ENCODE measurements at regions not wholly inside any gene's neighbourhood (a gene's known extent, or its start where the extent isn't known, plus 50 kb on each side); places are given as distances from the start of the nearest gene placed in this dataset.

DNA sequence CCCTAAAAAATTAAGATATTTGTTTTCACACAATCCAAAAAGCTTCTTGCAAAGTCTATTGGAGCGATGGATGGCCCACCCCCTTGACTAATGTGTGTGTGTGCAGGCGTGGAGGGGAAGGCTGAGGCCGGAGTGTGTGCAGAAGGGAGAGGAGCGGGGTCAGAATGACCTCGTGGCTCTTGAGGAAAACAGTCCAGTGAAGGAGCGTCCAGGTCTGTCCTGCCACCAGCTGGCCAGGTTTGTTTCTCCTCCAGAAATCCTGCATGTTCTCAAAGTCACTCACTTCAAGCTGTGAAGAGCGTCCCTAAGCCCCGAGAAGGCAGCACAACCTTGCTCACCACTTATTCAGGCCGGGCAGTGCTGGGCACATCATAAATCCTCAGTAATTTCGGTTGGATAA lies 69.5 kb upstream of the SSX2IP start:
- DNase-seq (ENCODE audit: low spot score), result no peak

DNA sequence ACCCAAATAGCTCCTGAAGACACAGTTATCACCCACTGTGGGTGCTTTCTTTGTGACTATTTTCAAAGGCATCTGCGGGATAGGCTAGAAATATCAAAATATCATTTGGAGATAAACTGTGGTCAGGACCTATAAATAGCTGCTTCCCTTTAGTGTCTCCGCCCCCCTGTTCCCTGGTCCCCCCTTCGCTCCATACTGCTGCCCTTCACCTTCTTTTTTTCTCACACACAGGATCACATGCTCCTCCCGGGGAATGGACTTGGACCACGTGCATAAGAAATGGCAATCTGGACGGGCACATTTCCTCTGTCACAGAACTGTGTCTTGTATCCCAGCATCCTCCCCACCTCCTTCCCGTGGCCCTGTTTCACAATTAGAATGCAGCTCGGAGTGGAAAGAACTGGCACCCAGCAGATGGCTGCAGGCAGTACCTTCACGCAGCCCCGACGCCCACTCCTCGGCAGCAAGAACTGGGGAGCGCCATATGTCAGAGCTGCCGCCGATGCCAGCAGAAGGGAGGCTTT lies 68.8 kb upstream of the SSX2IP start:
- peak; percentile 73 for DNase-seq (ENCODE audit: low spot score)

DNA sequence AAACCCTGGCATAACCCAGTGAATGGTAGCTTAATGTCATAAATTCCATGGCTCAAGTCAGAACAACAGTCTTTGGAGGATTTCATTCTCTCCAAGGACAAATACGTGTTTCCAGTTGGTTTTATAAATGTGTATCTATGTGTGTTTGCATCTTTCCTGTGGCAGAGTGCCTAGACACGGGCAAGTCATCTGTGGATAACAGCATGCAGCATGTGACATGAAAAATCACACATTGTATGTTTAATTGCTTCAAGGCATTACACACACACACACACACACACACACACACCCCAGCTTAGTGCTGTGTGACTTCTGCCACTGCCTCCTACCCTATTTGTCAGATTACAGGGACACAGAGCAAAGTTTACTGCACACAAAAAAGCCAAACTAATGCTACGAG lies 68.2 kb upstream of the SSX2IP start:
- DNase-seq (ENCODE audit: low spot score), result no peak

DNA sequence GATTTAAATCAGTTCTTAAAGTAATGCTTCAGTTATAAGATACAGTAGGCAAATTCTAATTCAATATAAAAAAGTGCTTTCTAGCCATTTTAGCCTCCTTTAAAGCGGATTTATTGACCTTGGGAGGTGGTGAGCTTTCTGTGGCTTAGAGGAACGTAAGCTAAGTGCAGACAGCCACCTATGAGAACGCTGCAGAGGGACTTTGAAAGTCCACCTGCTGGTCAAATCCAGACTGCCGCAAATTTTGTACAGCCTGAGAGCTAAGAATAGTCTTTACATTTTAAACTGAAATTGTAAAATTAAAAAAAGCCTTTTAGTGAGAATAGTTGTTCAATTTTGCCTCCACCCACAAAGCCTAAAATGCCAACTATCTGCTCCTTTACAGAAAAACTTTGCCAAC lies 67.0 kb upstream of the SSX2IP start:
- no peak for DNase-seq (ENCODE audit: low spot score)

DNA sequence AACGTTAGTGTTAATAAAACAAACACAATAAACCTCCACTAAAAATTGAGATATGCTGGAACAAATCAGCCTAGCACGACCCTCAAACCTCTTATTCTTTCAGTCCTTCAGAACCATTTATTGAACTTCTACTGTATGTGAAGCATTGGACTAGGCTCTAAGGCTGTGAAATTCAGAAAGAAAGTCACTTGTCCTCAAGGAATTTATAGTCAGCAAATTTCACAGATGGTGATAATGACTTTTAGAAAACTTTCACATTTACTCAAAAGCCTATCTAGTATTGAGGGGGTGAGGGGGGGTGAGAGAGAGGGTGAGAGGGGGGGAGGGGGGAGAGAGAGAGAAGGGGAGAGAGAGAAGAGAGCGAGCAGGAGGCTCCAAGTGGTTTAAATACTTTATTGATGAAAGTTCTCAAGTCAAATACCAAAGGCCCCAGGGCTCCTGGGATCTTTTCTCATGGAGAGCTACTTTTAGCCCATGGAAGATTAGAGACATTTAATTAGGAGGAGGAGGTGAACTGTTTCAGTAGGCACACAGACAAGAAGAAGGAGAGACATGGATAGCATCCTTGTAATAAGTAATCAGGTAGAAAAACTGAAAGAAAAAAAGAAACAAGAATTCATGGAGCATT lies 66.3 kb upstream of the SSX2IP start:
- DNase-seq (ENCODE audit: low spot score), result no peak

DNA sequence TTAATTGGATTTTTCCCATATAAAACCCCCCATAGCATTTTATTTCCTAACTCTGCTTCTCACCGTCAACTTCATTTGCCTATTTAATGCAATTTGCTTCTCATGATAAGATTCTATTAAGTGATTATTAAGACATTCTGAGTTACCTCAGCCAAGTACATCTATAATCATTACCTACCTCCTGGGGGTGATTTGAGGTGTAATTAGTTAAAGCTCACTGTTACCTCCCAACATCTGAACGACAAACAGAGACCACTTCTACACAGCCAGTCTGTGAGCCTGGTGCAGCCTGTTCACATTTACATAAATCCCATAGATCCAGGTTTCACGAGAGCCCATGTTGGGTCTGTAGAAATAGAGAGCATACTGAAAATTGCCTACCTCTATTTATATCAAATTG lies 65.7 kb upstream of the SSX2IP start:
- no peak for DNase-seq (ENCODE audit: low spot score)

DNA sequence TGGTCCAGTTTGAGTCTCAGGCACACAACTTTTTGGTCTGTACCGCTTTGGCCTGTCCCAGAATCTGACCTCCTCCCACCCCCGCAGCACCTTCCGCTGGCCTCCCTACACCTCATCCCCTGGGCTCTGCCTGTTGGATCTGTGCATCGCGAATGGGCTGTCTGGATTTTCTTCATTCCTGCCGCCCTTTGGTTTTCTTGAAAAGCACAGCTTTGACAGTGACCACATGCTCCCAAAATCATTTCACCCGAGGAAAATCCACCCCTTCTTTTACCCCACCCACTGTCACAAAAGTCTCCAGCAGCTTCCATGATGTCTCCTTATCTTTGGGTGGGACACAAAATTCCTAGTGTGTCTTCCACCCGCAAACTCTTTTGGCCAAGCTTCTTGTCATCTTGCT lies 65.0 kb upstream of the SSX2IP start:
- no peak for DNase-seq (ENCODE audit: low spot score)

DNA sequence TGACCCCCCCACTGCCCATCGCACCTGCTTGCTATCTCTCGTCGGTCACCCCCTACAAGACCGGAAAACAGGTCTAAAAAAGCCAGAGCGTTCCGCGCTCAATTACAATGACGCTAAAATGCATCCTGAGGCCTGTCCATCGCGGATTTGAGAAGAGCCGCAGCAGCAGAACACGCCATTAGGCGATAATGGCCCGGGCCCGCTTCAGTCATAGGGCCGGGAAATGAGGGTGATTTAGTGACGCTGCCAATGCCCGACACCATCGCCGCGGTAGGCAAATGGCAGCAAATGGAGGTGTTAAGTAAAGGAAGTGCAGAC lies 64.1 kb upstream of the SSX2IP start:
- no peak for DNase-seq (ENCODE audit: low spot score)

DNA sequence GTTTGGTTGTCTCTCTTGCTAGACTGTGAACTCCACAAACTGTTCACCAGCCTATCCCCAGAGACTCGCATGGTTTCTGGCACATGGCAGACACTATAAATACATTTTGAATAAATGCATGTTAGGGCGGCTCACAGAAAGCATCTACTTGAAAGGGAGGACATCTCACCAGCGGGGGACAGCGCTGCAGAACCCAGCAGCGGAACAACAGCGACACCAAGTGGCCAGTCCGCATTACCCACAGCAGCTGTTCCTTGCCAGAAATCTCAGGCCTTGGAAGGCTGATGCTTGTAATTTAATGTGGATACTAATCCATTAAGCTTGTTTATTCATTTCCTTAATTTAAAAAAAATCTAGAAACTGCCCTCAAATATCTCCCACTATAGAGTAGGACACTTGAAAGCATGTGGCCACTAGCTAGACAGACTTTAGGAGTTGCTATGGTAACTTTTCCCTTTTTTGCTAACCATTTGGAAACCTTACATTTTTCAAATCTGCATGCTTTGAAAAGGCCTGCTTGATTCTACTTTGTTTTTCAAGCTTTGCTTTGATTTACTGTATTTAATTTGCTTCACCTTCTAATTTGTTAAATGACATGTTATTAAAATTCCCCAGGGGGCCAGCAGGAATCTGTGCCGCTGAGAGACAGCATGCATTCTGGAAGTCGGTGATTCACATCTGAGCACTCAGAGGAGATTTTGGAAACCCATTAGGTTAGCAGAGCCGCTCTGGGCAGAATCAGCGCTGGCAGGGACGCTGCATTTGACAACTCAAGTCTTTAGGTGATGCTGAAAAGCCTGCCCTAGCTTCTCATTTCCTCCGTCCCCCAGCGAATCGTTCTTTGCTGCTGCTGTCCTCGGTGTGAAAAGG lies 63.5 kb upstream of the SSX2IP start:
- peak; percentile 59 for DNase-seq (ENCODE audit: low spot score)

DNA sequence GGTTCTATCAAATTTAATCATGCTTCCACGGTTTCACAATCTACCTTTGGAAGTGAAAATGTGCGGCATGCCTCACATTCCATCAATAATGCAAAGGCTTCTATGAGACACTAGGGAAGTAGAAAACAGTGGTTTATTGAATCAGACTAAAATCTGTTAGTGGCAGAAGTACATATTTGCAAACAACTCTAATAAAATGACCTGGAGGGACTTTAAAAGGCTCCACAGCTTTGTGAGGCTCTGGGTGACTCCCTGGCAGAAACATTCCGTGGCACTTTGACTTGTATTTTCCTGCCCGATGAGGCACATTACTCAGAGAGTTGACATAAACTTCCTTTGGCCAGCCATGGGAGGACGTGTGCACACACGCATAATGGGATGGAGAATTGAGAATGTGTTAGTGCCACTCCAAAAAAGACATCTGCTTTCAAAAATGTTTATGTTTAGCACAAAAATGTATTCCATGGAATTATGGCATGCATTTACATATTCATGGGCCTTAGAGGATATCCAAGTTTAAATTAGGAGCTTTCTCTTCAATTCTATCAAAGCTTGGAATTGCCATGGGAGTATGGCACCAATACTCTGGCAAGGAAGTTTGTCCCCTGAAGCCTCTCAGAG lies 60.0 kb upstream of the SSX2IP start:
- DNase-seq (ENCODE audit: low spot score), result no peak

DNA sequence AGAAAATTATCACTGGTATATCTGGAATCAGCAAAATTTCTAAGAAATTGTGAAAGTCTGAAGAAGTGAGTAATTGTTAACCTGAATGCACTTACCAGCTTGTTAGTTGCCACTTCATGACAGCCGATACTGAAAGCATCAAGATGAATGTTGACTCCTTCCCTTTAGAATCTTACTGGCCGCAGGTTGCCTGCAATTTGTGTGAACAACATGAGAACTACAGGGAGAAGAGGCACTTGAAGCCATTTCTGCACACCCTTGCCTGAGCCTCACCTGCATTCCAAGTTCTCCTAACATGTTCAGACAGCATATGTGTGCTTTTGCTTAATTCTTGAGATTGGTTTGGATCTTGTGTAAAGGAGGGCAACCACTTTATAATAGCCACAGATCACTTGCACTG lies 59.2 kb upstream of the SSX2IP start:
- DNase-seq (ENCODE audit: low spot score), result no peak

DNA sequence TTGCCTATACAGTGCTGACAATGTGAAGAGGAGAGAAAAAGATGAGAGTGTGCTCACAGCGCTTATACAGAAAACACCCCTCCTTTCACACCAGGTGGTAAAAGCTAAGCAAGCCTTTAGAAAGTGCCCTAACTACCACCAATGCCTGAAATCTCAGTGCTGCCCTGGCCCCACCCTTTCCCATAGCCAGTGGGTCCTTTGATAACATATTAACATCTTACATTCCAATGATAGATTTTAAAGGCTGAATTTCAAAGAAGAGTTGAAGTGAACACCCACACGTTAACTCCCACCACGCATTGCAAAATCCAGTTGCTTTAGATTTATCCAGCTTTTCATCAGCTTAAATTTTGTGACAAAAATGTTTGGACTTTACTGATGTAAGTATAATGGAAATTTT lies 58.1 kb upstream of the SSX2IP start:
- DNase-seq (ENCODE audit: low spot score), result no peak

DNA sequence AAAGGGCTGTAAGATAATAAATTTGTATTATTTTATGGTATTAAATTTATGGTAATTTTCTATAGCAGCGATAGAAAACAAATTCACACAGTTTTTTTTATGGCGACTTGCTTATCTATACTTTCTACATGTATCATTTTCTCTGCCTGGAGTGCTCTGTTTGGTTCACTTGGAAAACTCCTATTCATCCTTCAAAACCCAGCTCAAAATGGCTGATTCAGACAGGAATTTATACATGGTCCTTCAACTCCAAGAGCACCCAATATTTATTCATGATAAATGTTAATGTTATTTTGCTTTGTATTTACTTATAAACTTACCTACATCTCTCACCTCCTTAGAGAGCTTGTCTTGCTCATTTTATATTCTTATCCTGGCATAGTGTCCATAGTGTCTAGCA lies 55.6 kb upstream of the SSX2IP start:
- no peak for DNase-seq (ENCODE audit: low spot score)

DNA sequence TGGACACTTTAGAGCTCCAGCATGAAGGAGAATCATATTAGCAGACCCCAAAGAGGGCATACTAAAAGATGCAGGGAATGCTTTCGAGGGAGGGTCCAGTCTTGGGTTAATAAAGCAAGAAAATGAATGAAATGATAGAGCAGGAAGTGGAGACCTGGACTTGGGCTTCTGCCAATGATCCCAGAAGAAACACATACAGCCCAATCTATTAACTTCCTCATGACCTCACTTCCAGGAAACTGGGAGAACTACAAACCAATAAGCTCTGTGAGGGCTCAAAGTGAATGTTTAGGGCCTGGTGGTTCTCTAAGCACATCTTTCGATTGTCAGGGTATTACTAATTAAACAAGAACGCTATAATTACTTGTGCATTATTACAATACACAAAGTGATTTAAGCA lies 53.6 kb upstream of the SSX2IP start:
- DNase-seq (ENCODE audit: low spot score), result no peak

DNA sequence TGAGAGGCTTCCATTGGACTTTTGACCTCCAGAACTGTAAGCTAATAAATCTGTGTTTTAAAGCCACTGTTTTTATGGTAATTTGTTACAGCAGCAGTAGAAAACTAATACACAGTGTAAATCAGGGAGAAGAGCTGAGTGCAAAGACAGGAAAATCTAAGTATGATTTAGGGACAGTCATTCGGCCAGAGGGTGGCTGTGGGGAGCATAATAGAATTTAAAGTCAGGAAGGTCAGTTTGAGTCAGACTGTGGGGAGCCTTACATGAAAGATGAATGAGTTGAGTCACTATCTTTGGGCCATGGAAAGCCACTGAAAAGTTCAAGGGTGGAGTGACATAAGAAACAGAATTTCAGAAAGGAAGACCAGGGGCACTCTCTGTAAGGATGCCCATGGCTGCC lies 52.4 kb upstream of the SSX2IP start:
- no peak for DNase-seq (ENCODE audit: low spot score)

DNA sequence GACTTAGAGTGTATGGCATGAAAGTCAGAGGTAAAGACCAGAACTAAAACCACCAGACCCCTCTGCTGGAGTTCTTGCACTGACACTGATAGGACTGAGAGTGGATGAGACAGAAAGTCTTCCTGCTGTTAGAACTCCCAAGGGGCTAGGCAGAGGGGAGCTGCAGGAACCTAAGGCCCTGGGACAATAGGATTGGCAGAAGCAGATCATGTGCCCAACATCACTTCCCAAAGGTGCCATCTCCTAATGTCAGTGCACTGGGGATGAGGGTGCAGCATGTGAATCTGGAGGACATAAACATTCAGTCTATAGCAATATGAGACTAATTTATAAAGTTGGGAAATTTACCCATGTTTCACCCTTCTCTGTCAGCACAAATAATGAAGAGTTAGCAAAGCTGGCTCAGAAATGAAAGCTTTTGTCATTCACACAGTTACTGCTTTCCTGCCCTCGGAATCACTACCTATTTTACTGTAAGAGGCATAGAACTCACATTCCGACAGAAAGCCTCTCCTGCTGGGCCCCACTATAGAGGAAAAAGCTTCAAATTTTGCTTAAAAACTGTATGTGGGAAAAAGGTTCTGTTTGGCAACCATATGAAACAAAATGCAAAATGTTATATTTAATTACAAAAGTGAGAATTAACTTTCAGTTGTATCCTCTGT lies 49.9 kb upstream of the SSX2IP start:
- no peak for DNase-seq (ENCODE audit: low spot score)
